ENCODE measurements at regions not wholly inside any gene's neighbourhood (a gene's known extent, or its start where the extent isn't known, plus 50 kb on each side); places are given as distances from the start of the nearest gene placed in this dataset.

DNA sequence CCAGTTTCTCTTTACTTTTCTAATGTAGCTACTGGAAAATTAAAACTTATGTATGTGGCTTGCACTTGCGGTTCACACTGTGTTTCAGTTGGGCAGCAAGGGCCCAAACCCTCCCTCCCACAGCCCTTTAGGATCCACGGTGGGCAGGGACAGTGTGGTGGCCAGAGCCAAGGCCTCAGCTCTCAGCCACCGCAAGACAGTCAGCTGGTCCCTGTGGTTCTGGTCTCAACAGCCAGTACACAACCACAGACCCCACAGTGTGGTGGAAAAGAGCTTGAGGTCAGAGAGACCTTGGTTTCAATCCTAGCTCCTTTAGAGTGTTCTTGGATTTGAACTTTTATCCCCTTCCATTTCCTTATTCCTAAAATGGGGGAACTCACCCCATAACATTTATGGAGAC lies 153.0 kb upstream of the SMIM23 start:
- no peak overlapping the region for H3K4me3 ChIP-seq (ENCODE audit: low read depth, low read length)
- in situ Hi-C loops (cut with HindIII; ENCODE audit: low sequenced_read_pairs): no loop called here
- TF ChIP-seq, protein P1, sequence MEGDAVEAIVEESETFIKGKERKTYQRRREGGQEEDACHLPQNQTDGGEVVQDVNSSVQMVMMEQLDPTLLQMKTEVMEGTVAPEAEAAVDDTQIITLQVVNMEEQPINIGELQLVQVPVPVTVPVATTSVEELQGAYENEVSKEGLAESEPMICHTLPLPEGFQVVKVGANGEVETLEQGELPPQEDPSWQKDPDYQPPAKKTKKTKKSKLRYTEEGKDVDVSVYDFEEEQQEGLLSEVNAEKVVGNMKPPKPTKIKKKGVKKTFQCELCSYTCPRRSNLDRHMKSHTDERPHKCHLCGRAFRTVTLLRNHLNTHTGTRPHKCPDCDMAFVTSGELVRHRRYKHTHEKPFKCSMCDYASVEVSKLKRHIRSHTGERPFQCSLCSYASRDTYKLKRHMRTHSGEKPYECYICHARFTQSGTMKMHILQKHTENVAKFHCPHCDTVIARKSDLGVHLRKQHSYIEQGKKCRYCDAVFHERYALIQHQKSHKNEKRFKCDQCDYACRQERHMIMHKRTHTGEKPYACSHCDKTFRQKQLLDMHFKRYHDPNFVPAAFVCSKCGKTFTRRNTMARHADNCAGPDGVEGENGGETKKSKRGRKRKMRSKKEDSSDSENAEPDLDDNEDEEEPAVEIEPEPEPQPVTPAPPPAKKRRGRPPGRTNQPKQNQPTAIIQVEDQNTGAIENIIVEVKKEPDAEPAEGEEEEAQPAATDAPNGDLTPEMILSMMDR (IDR thresholded peaks at IDR 0.05; ENCODE audit: low read depth, low read length, missing control alignments): no peak
- DNase-seq (ENCODE audit: low read depth): no peak

DNA sequence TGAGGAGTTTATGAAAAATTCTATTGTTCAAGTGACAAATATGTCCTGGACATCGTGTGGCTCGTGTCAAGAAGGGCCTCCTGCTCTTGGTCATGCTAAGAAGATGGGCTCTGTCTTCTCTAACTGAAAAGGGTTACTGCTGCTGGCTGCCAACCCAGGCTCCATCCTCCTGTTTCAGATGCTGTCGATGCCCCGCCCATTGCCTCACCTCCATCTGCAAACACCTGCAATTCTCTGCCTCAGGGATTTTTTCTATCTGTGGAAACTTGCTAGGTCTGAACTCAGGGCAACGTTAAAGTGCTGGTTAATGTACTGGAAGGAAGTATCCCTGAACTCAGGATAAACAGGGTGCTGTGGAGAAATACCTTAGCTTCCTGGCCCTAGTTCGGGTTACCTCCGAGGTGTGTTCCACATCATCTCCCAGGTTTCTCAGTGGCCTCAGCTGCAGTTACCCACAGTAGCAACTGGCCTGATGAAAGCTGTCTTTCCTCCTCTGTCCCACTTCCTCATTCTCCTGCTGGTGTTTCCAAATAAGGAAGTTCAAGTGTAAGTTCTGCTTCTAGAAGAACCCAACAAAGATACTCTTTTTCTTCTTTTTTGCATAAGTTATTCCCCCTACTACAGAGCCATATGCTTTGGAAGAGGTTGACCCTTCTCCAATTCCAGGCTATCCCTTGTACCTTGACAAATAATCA lies 151.7 kb upstream of the SMIM23 start:
- TF ChIP-seq, protein P1 (IDR thresholded peaks at IDR 0.05; ENCODE audit: low read depth, low read length, missing control alignments): no peak
- in situ Hi-C loops (cut with HindIII; ENCODE audit: low sequenced_read_pairs): no loop called here
- H3K4me3 ChIP-seq (ENCODE audit: low read depth, low read length): no peak overlapping the region
- no peak for DNase-seq (ENCODE audit: low read depth)

DNA sequence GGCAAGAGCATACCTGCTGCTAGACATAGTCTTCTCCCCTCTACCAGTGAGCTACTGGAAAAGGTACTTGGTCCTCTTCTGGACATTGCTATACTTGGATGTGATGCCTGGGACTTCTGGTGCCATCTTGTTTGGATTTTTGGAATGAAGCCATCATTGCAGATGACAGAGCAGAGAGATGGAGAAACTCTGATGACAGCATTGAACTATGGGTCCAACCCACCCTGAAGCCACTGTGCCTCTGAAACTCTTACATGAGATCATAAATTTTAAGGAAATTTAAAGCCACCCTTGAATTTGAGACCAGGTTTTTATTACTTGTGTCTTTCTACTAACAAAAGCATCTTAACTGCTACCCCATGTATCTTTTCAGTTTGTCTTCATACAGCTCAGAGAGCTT lies 151.1 kb upstream of the SMIM23 start:
- H3K4me3 ChIP-seq (ENCODE audit: low read depth, low read length): no peak overlapping the region
- no peak for DNase-seq (ENCODE audit: low read depth)
- in situ Hi-C loops (cut with HindIII; ENCODE audit: low sequenced_read_pairs): no loop called here
- TF ChIP-seq, protein P1 (IDR thresholded peaks at IDR 0.05; ENCODE audit: low read depth, low read length, missing control alignments): no peak

DNA sequence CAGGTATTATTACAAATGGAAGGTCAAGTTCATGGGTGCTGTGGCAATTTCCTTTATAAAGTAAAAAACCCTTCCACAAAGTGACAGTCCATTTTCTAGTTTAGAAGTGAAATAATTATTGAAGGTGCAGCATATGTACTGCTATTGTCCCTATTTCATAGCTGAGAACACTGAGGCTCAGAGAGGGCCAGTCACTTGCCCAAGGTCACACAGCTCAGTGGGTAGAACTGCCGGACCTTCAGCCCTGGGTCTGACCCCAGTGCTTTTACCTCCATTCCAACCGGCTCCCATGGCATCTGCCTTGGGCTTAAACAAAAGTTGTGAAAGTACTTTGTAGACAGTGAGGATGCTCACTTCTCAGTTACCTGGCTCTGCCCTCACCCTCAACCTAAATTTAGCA lies 150.6 kb upstream of the SMIM23 start:
- DNase-seq (ENCODE audit: low read depth): no peak
- no peak overlapping the region for H3K4me3 ChIP-seq (ENCODE audit: low read depth, low read length)
- in situ Hi-C loops (cut with HindIII; ENCODE audit: low sequenced_read_pairs): loop anchor here (5.0 kb wide), 2 partner anchors 43 to 72 kb away; no protein-coding TSS in a partner anchor
- TF ChIP-seq, protein P1 (IDR thresholded peaks at IDR 0.05; ENCODE audit: low read depth, low read length, missing control alignments): no peak

DNA sequence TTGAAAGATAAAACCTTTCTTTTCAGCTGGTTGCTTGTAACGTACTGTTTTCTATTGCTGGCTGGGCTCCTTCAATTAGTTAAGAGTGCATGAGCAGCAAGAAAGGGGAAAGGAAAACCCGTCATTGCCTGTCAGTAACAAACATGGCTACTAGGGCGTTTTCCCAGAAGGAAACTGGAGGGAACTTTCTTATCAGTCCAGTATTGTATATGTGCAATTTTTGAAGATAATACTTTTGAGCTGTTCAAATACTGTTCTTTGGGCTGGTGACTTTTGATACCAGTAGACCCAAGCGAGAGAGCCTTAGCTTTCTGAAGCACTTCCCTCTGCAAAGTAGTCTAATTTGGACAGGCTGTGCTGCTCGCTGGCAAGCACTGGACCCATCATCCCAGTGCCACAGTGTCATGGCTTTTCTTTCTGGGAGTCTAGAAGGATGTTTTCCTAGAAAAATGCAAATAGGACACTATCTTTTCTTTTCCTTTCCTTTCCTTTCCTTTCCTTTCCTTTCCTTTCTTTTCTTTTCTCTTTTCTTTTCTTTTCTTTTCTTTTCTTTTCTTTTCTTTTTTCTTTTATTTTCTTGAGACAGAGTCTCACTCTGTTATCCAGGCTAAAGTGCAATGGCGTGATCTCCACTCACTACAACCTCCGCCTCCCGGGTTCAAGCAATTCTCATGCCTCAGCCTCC lies 149.9 kb upstream of the SMIM23 start:
- TF ChIP-seq, protein P1 (IDR thresholded peaks at IDR 0.05; ENCODE audit: low read depth, low read length, missing control alignments): no peak
- in situ Hi-C loops (cut with HindIII; ENCODE audit: low sequenced_read_pairs): loop anchor here (5.0 kb wide), 2 partner anchors 43 to 72 kb away; no protein-coding TSS in a partner anchor
- DNase-seq (ENCODE audit: low read depth): no peak
- no peak overlapping the region for H3K4me3 ChIP-seq (ENCODE audit: low read depth, low read length)

DNA sequence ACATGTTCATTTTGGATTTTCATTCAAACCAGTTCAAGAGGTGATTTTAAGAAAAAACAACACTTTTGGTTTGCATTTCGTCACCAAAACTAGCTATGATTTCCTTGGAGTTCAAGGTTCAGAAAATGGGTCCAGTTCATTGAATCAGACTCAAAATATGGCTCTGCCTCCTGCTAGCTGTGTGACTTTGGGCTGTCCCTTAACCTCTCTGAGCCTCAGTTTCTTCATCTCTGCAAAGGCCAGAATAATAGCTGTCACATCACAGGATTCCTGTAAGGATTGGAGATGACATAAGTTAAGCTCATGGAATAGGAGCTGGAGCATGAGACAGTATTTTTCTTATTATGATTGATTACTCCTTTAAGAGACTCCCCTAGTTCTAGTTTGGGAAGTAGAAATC lies 147.8 kb upstream of the SMIM23 start:
- no peak overlapping the region for H3K4me3 ChIP-seq (ENCODE audit: low read depth, low read length)
- TF ChIP-seq, protein P1 (IDR thresholded peaks at IDR 0.05; ENCODE audit: low read depth, low read length, missing control alignments): no peak
- no peak for DNase-seq (ENCODE audit: low read depth)
- in situ Hi-C loops (cut with HindIII; ENCODE audit: low sequenced_read_pairs): loop anchor here (5.0 kb wide), 2 partner anchors 46 to 69 kb away; no protein-coding TSS in a partner anchor
